ENCODE measurements at regions not wholly inside any gene's neighbourhood (a gene's known extent, or its start where the extent isn't known, plus 50 kb on each side); places are given as distances from the start of the nearest gene placed in this dataset.
A peak's percentile ranks its signal among the peaks of the same experiment; 100 is the strongest.
"Not testable (repeated sequence)": the region's sequence is repeated elsewhere in the genome, so short reads cannot be mapped to it uniquely, and the experiment has no call there.

DNA sequence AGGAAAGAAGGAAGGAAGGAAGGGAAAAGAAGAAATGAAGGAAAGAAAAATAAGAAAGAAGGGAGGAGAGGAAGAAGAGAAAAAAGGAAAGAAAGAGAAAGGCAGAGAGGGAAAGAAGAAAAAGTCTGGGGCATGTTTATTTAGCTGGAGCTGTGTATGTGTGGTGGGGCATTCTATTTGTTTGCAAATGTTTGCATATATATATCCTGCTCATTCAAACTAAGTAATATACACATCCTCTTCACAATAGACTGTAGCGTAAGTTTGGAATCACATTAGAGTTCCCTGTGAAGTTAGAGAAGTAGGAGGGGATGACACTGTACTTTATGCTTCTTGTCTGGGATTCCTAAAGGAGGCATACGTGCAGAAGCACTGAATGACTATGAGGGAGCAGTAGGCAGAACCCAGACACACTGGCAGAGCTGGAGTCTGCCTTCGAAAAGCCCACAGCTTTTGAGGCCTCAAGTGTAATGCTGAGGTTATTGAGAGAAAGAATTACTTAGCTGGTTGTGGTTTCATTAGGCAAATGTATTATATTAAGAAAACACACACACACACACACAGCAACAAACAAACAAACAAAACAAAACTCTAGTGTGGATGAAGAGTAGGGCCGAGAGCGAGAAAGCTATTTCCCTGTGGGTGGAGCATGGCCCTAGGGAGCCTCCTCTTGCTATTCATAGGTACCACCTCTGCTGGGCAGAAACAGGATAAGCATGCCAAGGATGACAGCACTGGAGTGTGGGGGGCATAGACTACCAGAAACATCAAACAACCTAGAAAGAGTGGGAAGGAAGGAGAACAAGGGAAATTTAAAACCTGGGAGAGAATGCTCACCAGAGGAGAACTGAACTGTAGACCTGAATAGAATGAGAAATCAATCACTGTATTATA lies 905.1 kb upstream of the NXPH2 start:
- in situ Hi-C loops (cut with MboI; ENCODE audit: low pct_unique_long_range_greater_than_20kb in 2 of 9, low sequenced_read_pairs in 9 of 9, unreplicated experiment in 9 of 9) = no loop called here
- ATAC-seq (replicated peaks in 6 of 8) = peak in 2 of 8 experiments; percentile 27 to 73
- H3K4me3 ChIP-seq = no peak overlapping the region
- no peak overlapping the region for H3K27ac ChIP-seq
- WGBS, 10 experiments = 13 to 96% (median 55%) methylated on average over 1 to 4 of the region's 5 CpGs
- H3K4me1 ChIP-seq (replicated peaks in 1 of 2) = no peaks in the 10 kb centered on the region

DNA sequence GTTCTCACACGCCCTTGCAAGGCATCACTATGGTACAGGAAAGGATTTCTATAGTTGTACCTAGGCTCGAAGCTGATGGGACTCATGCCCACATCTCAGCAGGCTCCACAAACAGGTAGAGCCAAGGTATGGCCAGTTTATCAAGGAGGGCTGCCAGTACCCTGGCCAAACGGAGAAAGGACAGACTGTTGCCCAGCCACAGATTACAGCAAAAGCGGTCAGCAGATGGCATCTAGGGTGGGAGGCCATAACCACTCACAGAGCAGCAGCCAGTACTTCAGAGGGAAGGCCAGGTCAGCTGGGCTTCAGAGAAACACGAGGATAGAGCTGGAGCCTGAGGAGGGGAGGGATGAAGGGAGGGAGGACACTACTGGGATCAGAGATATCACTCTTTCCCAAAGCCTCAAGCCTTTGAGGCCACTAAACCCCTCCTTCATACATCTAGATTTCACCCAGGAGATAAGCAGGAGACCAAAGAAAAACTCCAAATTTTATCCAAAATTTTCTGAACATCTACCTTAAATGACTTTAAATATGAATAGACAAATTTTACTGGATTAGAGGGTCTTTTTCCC lies 904.2 kb upstream of the NXPH2 start:
- WGBS, 10 experiments = 0 to 100% (median 43%) methylated on average over 1 to 4 of the region's 5 CpGs; no CpG with 5 or more reads in 2 of the 10 experiments
- H3K4me3 ChIP-seq = no peak overlapping the region
- in situ Hi-C loops (cut with MboI; ENCODE audit: low pct_unique_long_range_greater_than_20kb in 2 of 9, low sequenced_read_pairs in 9 of 9, unreplicated experiment in 9 of 9) = no loop called here
- H3K27ac ChIP-seq = no peak overlapping the region
- no peaks in the 10 kb centered on the region for H3K4me1 ChIP-seq (replicated peaks in 1 of 2)
- no peak for ATAC-seq (replicated peaks in 6 of 8)

DNA sequence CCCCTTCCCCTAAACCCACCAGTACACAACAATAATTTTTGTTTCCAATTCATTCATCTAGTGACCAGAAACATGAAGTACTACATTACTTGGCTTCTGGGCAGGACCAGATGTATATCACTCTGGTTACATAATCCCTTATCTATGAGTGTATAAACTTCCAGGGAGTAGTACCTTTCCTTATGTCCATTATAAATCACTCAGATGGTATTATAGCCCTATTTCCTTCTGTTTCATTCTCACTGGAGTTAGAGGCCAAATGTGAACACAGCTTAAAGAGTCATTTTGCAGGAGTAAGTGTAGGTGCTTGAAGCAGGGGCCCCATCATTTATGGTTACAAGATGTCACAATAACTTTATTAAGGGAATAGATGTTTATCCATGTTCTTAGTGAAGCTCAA lies 894.4 kb upstream of the NXPH2 start:
- ATAC-seq (replicated peaks in 6 of 8) = no peak
- H3K4me3 ChIP-seq = no peak overlapping the region
- in situ Hi-C loops (cut with MboI; ENCODE audit: low pct_unique_long_range_greater_than_20kb in 2 of 9, low sequenced_read_pairs in 9 of 9, unreplicated experiment in 9 of 9) = no loop called here
- H3K4me1 ChIP-seq (replicated peaks in 1 of 2) = no peaks in the 10 kb centered on the region
- H3K27ac ChIP-seq = no peak overlapping the region

DNA sequence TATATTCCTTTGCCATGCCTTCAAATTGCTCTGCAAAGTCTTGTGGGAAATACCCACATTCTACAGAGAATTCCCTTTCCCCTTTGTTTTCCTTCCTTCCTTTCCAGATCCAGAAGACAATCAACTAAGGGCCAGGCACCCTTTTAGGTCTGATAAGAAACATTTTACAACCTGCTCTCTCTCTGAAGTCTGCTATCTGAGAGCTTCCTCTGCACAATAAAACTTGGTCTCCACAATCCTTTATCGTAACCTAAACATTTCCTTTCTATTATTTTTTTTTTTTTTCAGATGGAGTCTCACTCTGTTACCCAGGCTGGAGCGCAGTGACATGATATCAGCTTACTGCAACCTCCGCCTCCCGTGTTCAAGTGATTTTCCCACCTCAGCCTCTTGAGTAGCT lies 893.3 kb upstream of the NXPH2 start:
- 20 to 100% (median 80%) methylated on average over 1 to 4 of the region's 4 CpGs; no CpG with 5 or more reads in 1 of the 10 experiments for WGBS, 10 experiments

GRCh38 chr2:139669675-139670074 lies 889.5 kb upstream of the NXPH2 start:
- no peaks in the 10 kb centered on the region for H3K4me1 ChIP-seq (replicated peaks in 1 of 2)
- H3K4me3 ChIP-seq = no peak overlapping the region
- no peak overlapping the region for H3K27ac ChIP-seq
- 6 to 100% (median 80%) methylated on average over 2 of the region's 2 CpGs; no CpG with 5 or more reads in 1 of the 10 experiments for WGBS, 10 experiments
- in situ Hi-C loops (cut with MboI; ENCODE audit: low pct_unique_long_range_greater_than_20kb in 2 of 9, low sequenced_read_pairs in 9 of 9, unreplicated experiment in 9 of 9) = no loop called here
- no peak for ATAC-seq (replicated peaks in 6 of 8)

More for the DNA sequence above, 893.3 kb upstream of the NXPH2 start:
- H3K27ac ChIP-seq; ATAC-seq (replicated peaks in 6 of 8); H3K4me3 ChIP-seq; in situ Hi-C loops (cut with MboI; ENCODE audit: low pct_unique_long_range_greater_than_20kb in 2 of 9, low sequenced_read_pairs in 9 of 9, unreplicated experiment in 9 of 9); H3K4me1 ChIP-seq (replicated peaks in 1 of 2): not testable (repeated sequence)

- in situ Hi-C loops (cut with MboI; ENCODE audit: low pct_unique_long_range_greater_than_20kb in 2 of 9, low sequenced_read_pairs in 9 of 9, unreplicated experiment in 9 of 9) = no loop called here
- no peak overlapping the region for H3K4me3 ChIP-seq
- no peak for ATAC-seq (replicated peaks in 6 of 8)
- H3K4me1 ChIP-seq (replicated peaks in 1 of 2) = no peaks in the 10 kb centered on the region
- H3K27ac ChIP-seq = no peak overlapping the region
Measured at GRCh38 chr2:139652385-139652784, 872.2 kb upstream of the NXPH2 start.

DNA sequence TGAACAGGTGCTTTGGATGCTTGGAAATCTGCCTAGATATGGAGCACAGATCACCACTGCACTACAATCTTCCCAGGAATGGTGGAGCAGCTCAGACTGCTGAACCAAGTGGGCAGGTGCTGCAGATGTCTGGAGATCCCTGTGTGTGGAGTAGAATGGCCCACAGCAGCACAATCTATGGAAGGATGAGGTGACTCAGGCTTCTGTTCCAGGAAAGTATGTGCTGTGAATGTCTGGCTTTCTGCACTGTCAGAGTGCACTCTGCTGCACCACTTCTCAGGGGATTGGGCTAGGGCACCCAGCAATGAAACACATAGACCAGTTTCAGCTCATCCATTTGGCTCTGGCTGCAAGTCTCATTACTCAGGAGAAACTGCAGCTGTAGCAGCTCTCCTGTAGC lies 865.4 kb upstream of the NXPH2 start:
- Histone ChIP-seq H3K27ac (no peak overlapping the region), H3K4me3 (no peak overlapping the region), H3K4me1 (replicated peaks in 1 of 2) (no peaks in the 10 kb centered on the region)
- ATAC-seq (replicated peaks in 6 of 8) = no peak
- in situ Hi-C loops (cut with MboI; ENCODE audit: low pct_unique_long_range_greater_than_20kb in 2 of 9, low sequenced_read_pairs in 9 of 9, unreplicated experiment in 9 of 9) = no loop called here

GRCh38 chr2:139643139-139643538 lies 862.9 kb upstream of the NXPH2 start:
- H3K27ac ChIP-seq = no peak overlapping the region
- no peak overlapping the region for H3K4me3 ChIP-seq
- ATAC-seq (replicated peaks in 6 of 8) = no peak
- in situ Hi-C loops (cut with MboI; ENCODE audit: low pct_unique_long_range_greater_than_20kb in 2 of 9, low sequenced_read_pairs in 9 of 9, unreplicated experiment in 9 of 9) = no loop called here
- no peaks in the 10 kb centered on the region for H3K4me1 ChIP-seq (replicated peaks in 1 of 2)

DNA sequence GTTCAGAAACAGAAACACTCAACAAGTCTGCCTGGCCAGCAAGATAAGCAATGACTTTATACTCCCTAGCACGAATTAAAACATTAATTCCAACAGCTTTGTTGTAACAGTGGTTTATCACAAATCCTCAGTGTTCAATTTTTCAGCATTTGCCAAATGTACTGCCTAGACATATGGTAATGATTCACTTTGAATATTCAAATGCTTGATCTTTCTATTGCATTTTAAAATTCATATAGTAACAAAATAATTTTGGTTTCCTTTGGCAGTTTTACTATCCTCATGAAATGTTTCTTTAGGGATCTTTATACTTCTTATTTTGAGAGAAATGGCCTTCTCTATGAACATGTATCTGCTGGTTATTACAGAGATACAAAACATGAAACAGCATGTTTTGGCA lies 851.8 kb upstream of the NXPH2 start:
- WGBS, 10 experiments = 0 to 88% (median 55%) methylated on average over 1 of the region's 1 CpG; no CpG with 5 or more reads in 2 of the 10 experiments
- no peak for ATAC-seq (replicated peaks in 6 of 8)
- in situ Hi-C loops (cut with MboI; ENCODE audit: low pct_unique_long_range_greater_than_20kb in 2 of 9, low sequenced_read_pairs in 9 of 9, unreplicated experiment in 9 of 9) = no loop called here
- H3K27ac ChIP-seq = no peak overlapping the region
- H3K4me3 ChIP-seq = no peak overlapping the region
- peaks cover 4% of the 10 kb centered on the region in 2 donors for H3K4me1 ChIP-seq (replicated peaks in 1 of 2)

- Histone ChIP-seq H3K4me3 (no peak overlapping the region), H3K27ac (no peak overlapping the region), H3K4me1 (replicated peaks in 1 of 2) (peaks cover 4% of the 10 kb centered on the region in 2 donors)
- in situ Hi-C loops (cut with MboI; ENCODE audit: low pct_unique_long_range_greater_than_20kb in 2 of 9, low sequenced_read_pairs in 9 of 9, unreplicated experiment in 9 of 9) = no loop called here
- 0 to 50% (median 38%) methylated on average over 1 to 2 of the region's 2 CpGs for WGBS, 10 experiments
- ATAC-seq (replicated peaks in 6 of 8) = peak in 1 of 8 experiments; percentile 18
Measured at GRCh38 chr2:139628931-139629330, 848.7 kb upstream of the NXPH2 start.

DNA sequence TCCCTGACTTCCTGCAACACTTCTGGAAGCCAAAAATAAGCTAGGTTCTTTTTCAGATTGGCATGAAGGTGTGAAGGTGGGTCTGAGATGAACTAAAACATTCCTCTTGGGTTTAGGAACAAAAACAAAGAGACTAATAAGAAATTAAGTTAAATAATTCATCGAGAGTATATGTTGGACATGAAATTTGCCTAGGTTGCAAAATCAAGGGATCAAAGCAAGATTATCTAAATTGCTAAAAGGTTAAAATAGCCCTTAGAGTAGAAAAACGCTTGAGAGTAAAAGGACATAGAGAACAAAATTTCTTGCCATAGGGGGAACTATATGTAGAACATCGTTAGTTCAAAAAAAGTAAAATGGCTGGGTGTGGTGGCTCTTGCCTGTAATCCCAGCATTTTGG lies 845.9 kb upstream of the NXPH2 start:
- no peak overlapping the region for H3K27ac ChIP-seq
- 20 to 98% (median 90%) methylated on average over 2 to 3 of the region's 3 CpGs; no CpG with 5 or more reads in 1 of the 10 experiments for WGBS, 10 experiments

DNA sequence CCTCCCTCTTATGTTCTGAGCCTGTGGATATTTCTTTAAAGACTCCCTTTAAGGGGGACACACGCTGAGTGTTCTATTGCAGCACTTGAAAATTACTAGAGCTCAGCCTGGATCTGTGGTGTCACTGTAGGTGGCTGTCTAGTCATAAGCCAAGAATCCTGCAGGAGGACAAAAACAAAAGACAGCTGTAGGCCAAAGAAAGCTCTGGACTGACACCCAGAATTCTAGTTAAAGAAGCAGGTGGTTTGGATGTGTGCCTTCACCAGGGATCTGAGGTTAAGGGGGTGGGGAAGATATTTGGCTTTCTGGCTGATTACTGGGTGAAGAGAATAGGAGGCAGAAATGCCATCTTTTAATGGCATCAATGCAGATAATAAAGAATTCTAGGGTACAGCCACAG lies 842.5 kb upstream of the NXPH2 start:
- Histone ChIP-seq H3K27ac (no peak overlapping the region), H3K4me3 (no peak overlapping the region), H3K4me1 (replicated peaks in 1 of 2) (no peaks in the 10 kb centered on the region)
- ATAC-seq (replicated peaks in 6 of 8) = no peak
- in situ Hi-C loops (cut with MboI; ENCODE audit: low pct_unique_long_range_greater_than_20kb in 2 of 9, low sequenced_read_pairs in 9 of 9, unreplicated experiment in 9 of 9) = no loop called here
- WGBS, 10 experiments = 0 to 100% (median 62%) methylated on average over 1 of the region's 1 CpG; no CpG with 5 or more reads in 4 of the 10 experiments

More for the DNA sequence above, 845.9 kb upstream of the NXPH2 start:
- no peak overlapping the region for H3K4me3 ChIP-seq
- H3K4me1 ChIP-seq (replicated peaks in 1 of 2) = peaks cover 4% of the 10 kb centered on the region in 2 donors
- no peak for ATAC-seq (replicated peaks in 6 of 8)
- in situ Hi-C loops (cut with MboI; ENCODE audit: low pct_unique_long_range_greater_than_20kb in 2 of 9, low sequenced_read_pairs in 9 of 9, unreplicated experiment in 9 of 9) = no loop called here

- Histone ChIP-seq H3K4me3 (no peak overlapping the region), H3K4me1 (replicated peaks in 1 of 2) (peaks cover 2 to 13% of the 10 kb centered on the region in 2 donors), H3K27ac (no peak overlapping the region)
- no peak for ATAC-seq (replicated peaks in 6 of 8)
- in situ Hi-C loops (cut with MboI; ENCODE audit: low pct_unique_long_range_greater_than_20kb in 2 of 9, low sequenced_read_pairs in 9 of 9, unreplicated experiment in 9 of 9) = no loop called here
Measured at GRCh38 chr2:139617747-139618146, 837.6 kb upstream of the NXPH2 start.

GRCh38 chr2:139613264-139613663 lies 833.1 kb upstream of the NXPH2 start:
- WGBS, 10 experiments = 40 to 100% (median 74%) methylated on average over 1 to 3 of the region's 3 CpGs; no CpG with 5 or more reads in 2 of the 10 experiments
- Histone ChIP-seq H3K4me3 (no peak overlapping the region), H3K27ac (no peak overlapping the region), H3K4me1 (replicated peaks in 1 of 2) (peaks cover 6 to 13% of the 10 kb centered on the region in 2 donors)
- peak in 1 of 8 experiments; percentile 55 for ATAC-seq (replicated peaks in 6 of 8)
- in situ Hi-C loops (cut with MboI; ENCODE audit: low pct_unique_long_range_greater_than_20kb in 2 of 9, low sequenced_read_pairs in 9 of 9, unreplicated experiment in 9 of 9) = no loop called here

Data from motor neuron (in vitro differentiated cells).